NCI-H1417 treated with DMSO at 0.1 percent for 48 hours (cell line): ENCODE measurements at regions not wholly inside any gene's neighbourhood (a gene's known extent, or its start where the extent isn't known, plus 50 kb on each side); places are given as distances from the start of the nearest gene placed in this dataset.

Experiments used
- DNase-seq: peaks from one replicate; lab custom pipeline; 2025; lab: John Stamatoyannopoulos, UW

- DNase-seq: no peak
Observed at GRCh38 chr1:90201467-90202358, 206.8 kb downstream of the ZNF326 start.

- no peak for DNase-seq
Observed at GRCh38 chr1:90200646-90201205, 205.8 kb downstream of the ZNF326 start.

- peak; percentile 55 for DNase-seq
Observed at GRCh38 chr1:90198616-90199332, 203.9 kb downstream of the ZNF326 start.

GRCh38 chr1:90193116-90193515 is 198.2 kb downstream of the ZNF326 start:
- no peak for DNase-seq

GRCh38 chr1:90192408-90192807 is 197.5 kb downstream of the ZNF326 start:
- DNase-seq: no peak

GRCh38 chr1:90190523-90190922 is 195.6 kb downstream of the ZNF326 start:
- DNase-seq: no peak

- no peak for DNase-seq
Observed at GRCh38 chr1:90189889-90190288, 195.0 kb downstream of the ZNF326 start.

GRCh38 chr1:90187323-90187585 is 192.3 kb downstream of the ZNF326 start:
- DNase-seq: no peak

- DNase-seq: no peak
Observed at GRCh38 chr1:90186506-90187322, 191.8 kb downstream of the ZNF326 start.

GRCh38 chr1:90176530-90176929 is 181.6 kb downstream of the ZNF326 start:
- DNase-seq: no peak

- DNase-seq: no peak
Observed at GRCh38 chr1:90175490-90176167, 180.7 kb downstream of the ZNF326 start.

GRCh38 chr1:90174246-90174645 is 179.3 kb downstream of the ZNF326 start:
- DNase-seq: no peak

- no peak for DNase-seq
Observed at GRCh38 chr1:90162216-90162615, 167.3 kb downstream of the ZNF326 start.

- DNase-seq: no peak
Observed at GRCh38 chr1:90161625-90162024, 166.7 kb downstream of the ZNF326 start.

GRCh38 chr1:90155721-90156487 is 161.0 kb downstream of the ZNF326 start:
- DNase-seq: no peak

GRCh38 chr1:90154711-90155110 is 159.8 kb downstream of the ZNF326 start:
- no peak for DNase-seq

GRCh38 chr1:90149101-90149500 is 154.2 kb downstream of the ZNF326 start:
- DNase-seq: no peak

- DNase-seq: no peak
Observed at GRCh38 chr1:90147093-90147492, 152.2 kb downstream of the ZNF326 start.

- no peak for DNase-seq
Observed at GRCh38 chr1:90144820-90145219, 149.9 kb downstream of the ZNF326 start.

- DNase-seq: no peak
Observed at GRCh38 chr1:90143591-90143990, 148.7 kb downstream of the ZNF326 start.

- DNase-seq: no peak
Observed at GRCh38 chr1:90142697-90143096, 147.8 kb downstream of the ZNF326 start.
